Vagina (tissue), 2 donors: ENCODE measurements at regions not wholly inside any gene's neighbourhood (a gene's known extent, or its start where the extent isn't known, plus 50 kb on each side); places are given as distances from the start of the nearest gene placed in this dataset.

Experiments
- DNase-seq, 2 donors: peaks; one replicate each; pipeline ENCODE4 v3.0.0-alpha.2; 2017; ENCODE audit errors: extremely low spot score in 2 of 2
- H3K27ac ChIP-seq: fragments of 200-600 bp; sonication (generic); one replicate; pipeline ENCODE4 v1.5.1; 2019
- H3K27me3 ChIP-seq: fragments of 200-600 bp; sonication (generic); one replicate; pipeline ENCODE4 v1.5.1; 2019
- H3K36me3 ChIP-seq, 2 donors: fragments of 200-600 bp; sonication (generic); one replicate each; pipeline ENCODE4 v1.5.1; 2017 to 2019
- H3K4me1 ChIP-seq: fragments of 200-600 bp; sonication (generic); one replicate; pipeline ENCODE4 v1.5.1; 2019
- H3K4me3 ChIP-seq, 2 donors: fragments of 200-600 bp; sonication (generic); 1 replicate in 1 of 2; 2 replicates in 1 of 2; pipeline ENCODE4 v1.5.1; 2016 to 2019
- H3K9me3 ChIP-seq: fragments of 200-600 bp; sonication (generic); one replicate; pipeline ENCODE4 v1.5.1; 2019
- CTCF ChIP-seq, 3 experiments: fragments of 450-650 bp in 2 of 3; fragments of 200-600 bp in 1 of 3; sonication (generic) in 1 of 3; IDR thresholded peaks; one replicate each; pipeline ENCODE4 v1.5.1; 2017 to 2019; ENCODE audit warnings: antibody characterized with exemption in 3 of 3, mild to moderate bottlenecking in 2 of 3, moderate library complexity in 2 of 3
- POLR2A ChIP-seq, 2 donors: fragments of 450-650 bp; IDR thresholded peaks; one replicate each; pipeline ENCODE4 v1.6.1; 2017; ENCODE audit warnings: antibody characterized with exemption in 2 of 2, mild to moderate bottlenecking in 2 of 2, moderate library complexity in 2 of 2
- POLR2AphosphoS5 ChIP-seq, 2 donors: sonication (generic); formaldehyde crosslinking; IDR thresholded peaks; one replicate each; pipeline ENCODE4 v1.9.0; 2017; ENCODE audit warnings: antibody characterized with exemption in 2 of 2, mild to moderate bottlenecking in 2 of 2, low read depth in 1 of 2; ENCODE audit not compliant: insufficient read depth in 1 of 2
- intact Hi-C: fragments of 100-400 bp; cut with DNase I; formaldehyde crosslinking; loops from one replicate; pipeline ENCODE4 v1.15.1; 2023

GRCh38 chr4:85291226-85291625, 183.7 kb upstream of the ARHGAP24 start:
- intact Hi-C loops: no loop called here
- Histone ChIP-seq H3K27ac (no peak overlapping the region), H3K9me3 (no peaks in the 10 kb centered on the region), H3K27me3 (no peaks in the 10 kb centered on the region), H3K36me3 (no peaks in the 10 kb centered on the region), H3K4me1 (no peaks in the 10 kb centered on the region), H3K4me3 (no peak overlapping the region)
- DNase-seq: no peak
- TF ChIP-seq POLR2AphosphoS5 (IDR thresholded peaks at IDR 0.05; ENCODE audit: insufficient read depth in 1 of 2, low read depth in 1 of 2) (no peak), POLR2A (IDR thresholded peaks at IDR 0.05) (no peak), CTCF (IDR thresholded peaks at IDR 0.05) (no peak)

- intact Hi-C loops: no loop called here
- no peaks in the 10 kb centered on the region for H3K27me3 ChIP-seq
- no peaks in the 10 kb centered on the region for H3K4me1 ChIP-seq
- TF ChIP-seq POLR2A (IDR thresholded peaks at IDR 0.05) (no peak), POLR2AphosphoS5 (IDR thresholded peaks at IDR 0.05; ENCODE audit: insufficient read depth in 1 of 2, low read depth in 1 of 2) (no peak), CTCF (IDR thresholded peaks at IDR 0.05) (no peak)
- no peaks in the 10 kb centered on the region for H3K36me3 ChIP-seq
- H3K9me3 ChIP-seq: no peaks in the 10 kb centered on the region
- H3K4me3 ChIP-seq: no peak overlapping the region
- no peak overlapping the region for H3K27ac ChIP-seq
- DNase-seq: no peak
Measured at GRCh38 chr4:85298037-85298436, 176.9 kb upstream of the ARHGAP24 start.

- TF ChIP-seq POLR2A (IDR thresholded peaks at IDR 0.05) (no peak), CTCF (IDR thresholded peaks at IDR 0.05) (no peak), POLR2AphosphoS5 (IDR thresholded peaks at IDR 0.05; ENCODE audit: insufficient read depth in 1 of 2, low read depth in 1 of 2) (no peak)
- intact Hi-C loops: no loop called here
Measured at GRCh38 chr4:85302193-85302736, 172.7 kb upstream of the ARHGAP24 start.

GRCh38 chr4:85302756-85303155, 172.2 kb upstream of the ARHGAP24 start:
- no peaks in the 10 kb centered on the region for H3K4me1 ChIP-seq
- H3K27ac ChIP-seq: no peak overlapping the region
- H3K27me3 ChIP-seq: no peaks in the 10 kb centered on the region
- H3K36me3 ChIP-seq: no peaks in the 10 kb centered on the region
- DNase-seq: no peak
- H3K4me3 ChIP-seq: no peak overlapping the region
- intact Hi-C loops: no loop called here
- H3K9me3 ChIP-seq: no peaks in the 10 kb centered on the region
- TF ChIP-seq POLR2A (IDR thresholded peaks at IDR 0.05): no peak
- TF ChIP-seq POLR2AphosphoS5 (IDR thresholded peaks at IDR 0.05; ENCODE audit: insufficient read depth in 1 of 2, low read depth in 1 of 2): no peak
- TF ChIP-seq CTCF (IDR thresholded peaks at IDR 0.05): no peak

More at GRCh38 chr4:85302193-85302736, 172.7 kb upstream of the ARHGAP24 start:
- H3K36me3 ChIP-seq: no peaks in the 10 kb centered on the region
- no peaks in the 10 kb centered on the region for H3K27me3 ChIP-seq
- no peak overlapping the region for H3K4me3 ChIP-seq
- no peak overlapping the region for H3K27ac ChIP-seq
- H3K9me3 ChIP-seq: no peaks in the 10 kb centered on the region
- H3K4me1 ChIP-seq: no peaks in the 10 kb centered on the region
- DNase-seq: no peak

GRCh38 chr4:85318415-85318814, 156.5 kb upstream of the ARHGAP24 start:
- intact Hi-C loops: no loop called here
- Histone ChIP-seq H3K27ac (no peak overlapping the region), H3K4me3 (no peak overlapping the region), H3K9me3 (no peaks in the 10 kb centered on the region), H3K4me1 (no peaks in the 10 kb centered on the region), H3K36me3 (no peaks in the 10 kb centered on the region), H3K27me3 (no peaks in the 10 kb centered on the region)
- TF ChIP-seq CTCF (IDR thresholded peaks at IDR 0.05) (no peak), POLR2AphosphoS5 (IDR thresholded peaks at IDR 0.05; ENCODE audit: insufficient read depth in 1 of 2, low read depth in 1 of 2) (no peak), POLR2A (IDR thresholded peaks at IDR 0.05) (no peak)
- DNase-seq: no peak
